Calu3 (cell line): ENCODE measurements at regions not wholly inside any gene's neighbourhood (a gene's known extent, or its start where the extent isn't known, plus 50 kb on each side); places are given as distances from the start of the nearest gene placed in this dataset.

ENCODE experiments used
- BruUV-seq: library from RNA; stranded (reverse); fragments of 400-500 nt; replicated peaks from 2 replicates; lab custom pipeline; 2021; lab: Mats Ljungman, UMichigan
- CTCF ChIA-PET: fragments of 300-600 bp; sonication (Branson Sonifier 250); formaldehyde crosslinking; loops from one replicate; lab custom pipeline; 2022; ENCODE audit warnings: antibody characterized with exemption; lab: Charles Lee
- DNase-seq: peaks from one replicate; pipeline ENCODE4 v3.0.0; 2022
- H3K27ac Mint-ChIP-seq: one replicate; pipeline ENCODE4 v1.8.0; 2022; ENCODE audit warnings: mixed read lengths; ENCODE audit not compliant: unreplicated experiment
- H3K27me3 Mint-ChIP-seq: one replicate; pipeline ENCODE4 v1.8.0; 2022; ENCODE audit warnings: mixed read lengths; ENCODE audit not compliant: unreplicated experiment
- H3K36me3 Mint-ChIP-seq: one replicate; pipeline ENCODE4 v1.8.0; 2022; ENCODE audit warnings: mild to moderate bottlenecking, moderate library complexity, mixed read lengths; ENCODE audit not compliant: insufficient read depth, unreplicated experiment
- H3K4me1 Mint-ChIP-seq: one replicate; pipeline ENCODE4 v1.8.0; 2022; ENCODE audit warnings: mild to moderate bottlenecking, low read depth, mixed read lengths; ENCODE audit not compliant: unreplicated experiment
- H3K4me3 Mint-ChIP-seq: one replicate; pipeline ENCODE4 v1.8.0; 2022; ENCODE audit warnings: mild to moderate bottlenecking, low read depth, moderate library complexity, mixed read lengths; ENCODE audit not compliant: unreplicated experiment
- H3K9me3 Mint-ChIP-seq: one replicate; pipeline ENCODE4 v1.8.0; 2022; ENCODE audit warnings: low read depth, mixed read lengths; ENCODE audit not compliant: unreplicated experiment
- intact Hi-C: fragments of 100-400 bp; cut with micrococcal nuclease; formaldehyde crosslinking; loops from one replicate; pipeline ENCODE4 v1.10.0; 2022; ENCODE audit not compliant: unreplicated experiment
- TF ChIP-seq, protein P1 (sequence below): fragments of 200-600 bp; IDR thresholded peaks from one replicate; pipeline ENCODE4 v1.8.0; 2022; ENCODE audit warnings: antibody characterized with exemption; ENCODE audit not compliant: unreplicated experiment

DNA sequence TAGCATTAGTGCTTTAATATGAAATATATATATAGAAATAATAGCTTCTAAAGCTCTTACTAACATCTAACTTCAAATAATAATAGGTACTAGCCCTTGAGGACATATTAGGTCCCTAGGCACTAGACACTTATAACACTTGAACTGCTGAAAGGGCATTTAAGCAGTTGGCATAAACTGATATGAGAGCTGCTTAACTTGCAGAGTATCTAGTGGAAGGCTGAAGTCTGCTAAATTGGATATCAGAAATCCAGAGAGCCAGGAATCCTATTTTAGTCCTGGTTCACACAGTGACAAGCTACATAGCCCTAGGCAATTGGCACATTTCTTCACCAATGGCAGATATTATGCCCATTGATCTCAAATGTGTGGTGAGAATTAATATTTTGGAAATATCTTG is 326.9 kb upstream of the UBE2E3 start:
- Mint-ChIP-seq H3K4me1 (peaks cover 49% of the 10 kb centered on the region), H3K4me3 (no peak overlapping the region), H3K27me3 (no peaks in the 10 kb centered on the region), H3K9me3 (no peaks in the 10 kb centered on the region), H3K36me3 (no peaks in the 10 kb centered on the region), H3K27ac (no peak overlapping the region)
- TF ChIP-seq, protein P1, sequence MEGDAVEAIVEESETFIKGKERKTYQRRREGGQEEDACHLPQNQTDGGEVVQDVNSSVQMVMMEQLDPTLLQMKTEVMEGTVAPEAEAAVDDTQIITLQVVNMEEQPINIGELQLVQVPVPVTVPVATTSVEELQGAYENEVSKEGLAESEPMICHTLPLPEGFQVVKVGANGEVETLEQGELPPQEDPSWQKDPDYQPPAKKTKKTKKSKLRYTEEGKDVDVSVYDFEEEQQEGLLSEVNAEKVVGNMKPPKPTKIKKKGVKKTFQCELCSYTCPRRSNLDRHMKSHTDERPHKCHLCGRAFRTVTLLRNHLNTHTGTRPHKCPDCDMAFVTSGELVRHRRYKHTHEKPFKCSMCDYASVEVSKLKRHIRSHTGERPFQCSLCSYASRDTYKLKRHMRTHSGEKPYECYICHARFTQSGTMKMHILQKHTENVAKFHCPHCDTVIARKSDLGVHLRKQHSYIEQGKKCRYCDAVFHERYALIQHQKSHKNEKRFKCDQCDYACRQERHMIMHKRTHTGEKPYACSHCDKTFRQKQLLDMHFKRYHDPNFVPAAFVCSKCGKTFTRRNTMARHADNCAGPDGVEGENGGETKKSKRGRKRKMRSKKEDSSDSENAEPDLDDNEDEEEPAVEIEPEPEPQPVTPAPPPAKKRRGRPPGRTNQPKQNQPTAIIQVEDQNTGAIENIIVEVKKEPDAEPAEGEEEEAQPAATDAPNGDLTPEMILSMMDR: no peak
- CTCF ChIA-PET: no interaction called here
- intact Hi-C loops: no loop called here
- BruUV-seq: no TSS peak
- DNase-seq: no peak

GRCh38 chr2:180652794-180653193 is 327.6 kb upstream of the UBE2E3 start:
- intact Hi-C loops: no loop called here
- no TSS peak for BruUV-seq
- no peak overlapping the region for H3K27ac Mint-ChIP-seq
- DNase-seq: no peak
- no peaks in the 10 kb centered on the region for H3K9me3 Mint-ChIP-seq
- no peaks in the 10 kb centered on the region for H3K27me3 Mint-ChIP-seq
- H3K4me1 Mint-ChIP-seq: peaks cover 48% of the 10 kb centered on the region
- TF ChIP-seq, protein P1: no peak
- no peaks in the 10 kb centered on the region for H3K36me3 Mint-ChIP-seq
- CTCF ChIA-PET: interaction anchor here (0.6 kb wide), 1 partner anchor 13 kb away, joined by 3 read pairs; no protein-coding TSS in a partner anchor
- no peak overlapping the region for H3K4me3 Mint-ChIP-seq

DNA sequence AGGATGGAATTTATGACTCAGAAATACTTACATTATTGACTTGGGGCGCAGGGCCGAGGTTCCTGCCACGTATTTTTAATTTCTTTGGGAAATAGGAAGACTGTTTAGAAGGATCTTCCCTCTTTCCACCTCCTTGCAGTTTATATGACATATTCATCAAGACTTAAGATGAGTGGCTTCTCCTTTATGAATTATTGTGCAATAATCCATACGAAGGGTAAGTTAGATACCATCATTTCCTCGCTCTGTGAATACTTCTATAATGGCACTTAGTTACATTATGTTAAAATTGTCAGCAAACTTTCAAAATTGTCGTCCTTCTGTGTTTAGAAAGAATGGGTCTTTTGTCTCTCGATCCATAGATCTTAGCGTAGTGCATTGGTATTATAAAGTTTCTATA is 328.8 kb upstream of the UBE2E3 start:
- no TSS peak for BruUV-seq
- intact Hi-C loops: no loop called here
- Mint-ChIP-seq H3K36me3 (no peaks in the 10 kb centered on the region), H3K9me3 (no peaks in the 10 kb centered on the region), H3K4me1 (peaks cover 36% of the 10 kb centered on the region), H3K4me3 (no peak overlapping the region), H3K27me3 (no peaks in the 10 kb centered on the region), H3K27ac (no peak overlapping the region)
- no peak for DNase-seq
- CTCF ChIA-PET: no interaction called here
- TF ChIP-seq, protein P1: no peak

DNA sequence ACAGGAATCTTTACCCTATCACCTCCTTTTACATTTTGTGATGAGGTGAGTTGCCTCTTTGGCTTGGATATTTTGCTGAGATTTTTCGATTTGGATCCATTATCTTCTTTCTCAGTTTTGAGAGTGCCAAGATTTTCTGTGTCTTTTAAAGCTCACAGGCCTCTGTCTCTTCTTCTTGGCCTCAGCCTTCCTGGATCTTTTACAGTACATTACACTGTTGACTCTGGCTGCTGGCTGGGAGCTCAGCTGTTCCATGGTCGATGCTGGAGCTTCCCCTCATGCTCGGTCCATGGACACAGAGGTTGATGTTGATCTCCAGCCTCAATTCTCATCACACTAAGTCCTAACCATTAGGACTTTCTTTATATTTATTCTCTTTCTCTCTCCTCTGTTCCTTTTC is 332.8 kb upstream of the UBE2E3 start:
- H3K4me1 Mint-ChIP-seq: peaks cover 15% of the 10 kb centered on the region
- intact Hi-C loops: no loop called here
- H3K27ac Mint-ChIP-seq: no peak overlapping the region
- no peak for DNase-seq
- H3K27me3 Mint-ChIP-seq: no peaks in the 10 kb centered on the region
- no TSS peak for BruUV-seq
- CTCF ChIA-PET: interaction anchor here (1.3 kb wide), 1 partner anchor 9 kb away, joined by 4 read pairs; no protein-coding TSS in a partner anchor
- TF ChIP-seq, protein P1: no peak
- no peaks in the 10 kb centered on the region for H3K9me3 Mint-ChIP-seq
- H3K36me3 Mint-ChIP-seq: no peaks in the 10 kb centered on the region
- H3K4me3 Mint-ChIP-seq: no peak overlapping the region
